ENCODE measurements at regions not wholly inside any gene's neighbourhood (a gene's known extent, or its start where the extent isn't known, plus 50 kb on each side); places are given as distances from the start of the nearest gene placed in this dataset.

- no peaks in the 10 kb centered on the region for H3K36me3 ChIP-seq (ENCODE audit: low read depth, low read length)
- no peaks in the 10 kb centered on the region for H3K79me2 ChIP-seq (ENCODE audit: low read length)
- BruUV-seq (replicated peaks) = no TSS peak
- H3K27me3 ChIP-seq (ENCODE audit: low read length) = no peaks in the 10 kb centered on the region
- no peaks in the 10 kb centered on the region for H3K9me3 ChIP-seq (ENCODE audit: low read length)
- CTCF ChIA-PET = no interaction called here
- H3F3A ChIP-seq (ENCODE audit: low read length, unreplicated experiment) = no peaks in the 10 kb centered on the region
- no peak overlapping the region for H3K9ac ChIP-seq (ENCODE audit: low read length)
- POLR2A ChIA-PET (ENCODE audit: unreplicated experiment) = no interaction called here
- no peak for DNase-seq
- intact Hi-C loops (cut with micrococcal nuclease) = no loop called here
- H4K20me1 ChIP-seq (ENCODE audit: low read length) = no peaks in the 10 kb centered on the region
- no peak for TF ChIP-seq EZH2phosphoT487 (IDR thresholded peaks at IDR 0.05; ENCODE audit: borderline replicate concordance, low read length)
- TF ChIP-seq, protein P1, sequence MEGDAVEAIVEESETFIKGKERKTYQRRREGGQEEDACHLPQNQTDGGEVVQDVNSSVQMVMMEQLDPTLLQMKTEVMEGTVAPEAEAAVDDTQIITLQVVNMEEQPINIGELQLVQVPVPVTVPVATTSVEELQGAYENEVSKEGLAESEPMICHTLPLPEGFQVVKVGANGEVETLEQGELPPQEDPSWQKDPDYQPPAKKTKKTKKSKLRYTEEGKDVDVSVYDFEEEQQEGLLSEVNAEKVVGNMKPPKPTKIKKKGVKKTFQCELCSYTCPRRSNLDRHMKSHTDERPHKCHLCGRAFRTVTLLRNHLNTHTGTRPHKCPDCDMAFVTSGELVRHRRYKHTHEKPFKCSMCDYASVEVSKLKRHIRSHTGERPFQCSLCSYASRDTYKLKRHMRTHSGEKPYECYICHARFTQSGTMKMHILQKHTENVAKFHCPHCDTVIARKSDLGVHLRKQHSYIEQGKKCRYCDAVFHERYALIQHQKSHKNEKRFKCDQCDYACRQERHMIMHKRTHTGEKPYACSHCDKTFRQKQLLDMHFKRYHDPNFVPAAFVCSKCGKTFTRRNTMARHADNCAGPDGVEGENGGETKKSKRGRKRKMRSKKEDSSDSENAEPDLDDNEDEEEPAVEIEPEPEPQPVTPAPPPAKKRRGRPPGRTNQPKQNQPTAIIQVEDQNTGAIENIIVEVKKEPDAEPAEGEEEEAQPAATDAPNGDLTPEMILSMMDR (conservative IDR thresholded peaks at IDR 0.05; ENCODE audit: low read depth, low read length) = no peak
- no peak for TF ChIP-seq EZH2 (IDR thresholded peaks at IDR 0.05; ENCODE audit: low read length, unreplicated experiment)
- no peak overlapping the region for H2AFZ ChIP-seq (ENCODE audit: low read length)
- no peaks in the 10 kb centered on the region for H3K9me2 ChIP-seq (replicated peaks; ENCODE audit: low read length)
- H3K27ac ChIP-seq (ENCODE audit: low read length) = no peak overlapping the region
- no peaks in the 10 kb centered on the region for H3K4me1 ChIP-seq (ENCODE audit: insufficient read depth, low read length)
- H3K4me2 ChIP-seq (ENCODE audit: low read length) = no peak overlapping the region
- H3K4me3 ChIP-seq (ENCODE audit: low read length) = no peak overlapping the region
- no peak for ATAC-seq
These were observed 174.4 kb upstream of the CMC1 start for GRCh38 chr3:28067014-28067413.

- Histone ChIP-seq H3K27ac (ENCODE audit: low read length) (no peak overlapping the region), H3K79me2 (ENCODE audit: low read length) (no peaks in the 10 kb centered on the region), H3K9me3 (ENCODE audit: low read length) (no peaks in the 10 kb centered on the region), H3K4me1 (ENCODE audit: insufficient read depth, low read length) (no peaks in the 10 kb centered on the region), H3K4me2 (ENCODE audit: low read length) (no peak overlapping the region), H3K9me2 (replicated peaks; ENCODE audit: low read length) (no peaks in the 10 kb centered on the region), H3K4me3 (ENCODE audit: low read length) (no peak overlapping the region), H3F3A (ENCODE audit: low read length, unreplicated experiment) (no peaks in the 10 kb centered on the region), H3K27me3 (ENCODE audit: low read length) (no peaks in the 10 kb centered on the region), H3K36me3 (ENCODE audit: low read depth, low read length) (no peaks in the 10 kb centered on the region), H3K9ac (ENCODE audit: low read length) (no peak overlapping the region), H4K20me1 (ENCODE audit: low read length) (no peaks in the 10 kb centered on the region), H2AFZ (ENCODE audit: low read length) (no peak overlapping the region)
- ChIA-PET POLR2A (ENCODE audit: unreplicated experiment) (no interaction called here), CTCF (no interaction called here)
- ATAC-seq (no peak), DNase-seq (no peak)
- TF ChIP-seq, protein P1 (conservative IDR thresholded peaks at IDR 0.05; ENCODE audit: low read depth, low read length) = no peak
- TF ChIP-seq EZH2 (IDR thresholded peaks at IDR 0.05; ENCODE audit: low read length, unreplicated experiment) (no peak), EZH2phosphoT487 (IDR thresholded peaks at IDR 0.05; ENCODE audit: borderline replicate concordance, low read length) (no peak)
- intact Hi-C loops (cut with micrococcal nuclease) = no loop called here
- no TSS peak for BruUV-seq (replicated peaks)
These were observed 173.1 kb upstream of the CMC1 start for GRCh38 chr3:28068342-28068741.

DNA sequence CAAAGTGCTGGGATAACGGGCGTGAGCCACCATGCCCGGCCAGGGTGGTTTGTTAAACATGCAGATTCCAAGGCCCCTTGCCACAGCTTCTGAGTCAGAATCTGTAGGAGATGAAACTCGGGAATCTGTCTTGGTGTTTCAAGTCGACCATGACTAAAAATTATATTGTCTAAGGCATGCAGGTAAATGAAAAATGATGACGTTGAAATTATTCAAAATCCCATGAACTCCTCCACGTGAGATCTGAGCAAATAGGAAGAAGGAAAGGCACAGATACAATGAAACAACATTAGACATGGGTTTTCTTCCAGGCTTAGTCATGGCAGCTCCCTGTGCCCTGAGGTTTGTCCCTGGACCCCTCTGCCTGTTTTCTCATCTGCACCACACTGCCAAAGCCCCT lies 172.0 kb upstream of the CMC1 start:
- TF ChIP-seq, protein P1 (conservative IDR thresholded peaks at IDR 0.05; ENCODE audit: low read depth, low read length) = no peak
- TF ChIP-seq EZH2 (IDR thresholded peaks at IDR 0.05; ENCODE audit: low read length, unreplicated experiment) (no peak), EZH2phosphoT487 (IDR thresholded peaks at IDR 0.05; ENCODE audit: borderline replicate concordance, low read length) (no peak)
- POLR2A ChIA-PET (ENCODE audit: unreplicated experiment) = no interaction called here
- no peaks in the 10 kb centered on the region for H3K9me3 ChIP-seq (ENCODE audit: low read length)
- H3K36me3 ChIP-seq (ENCODE audit: low read depth, low read length) = no peaks in the 10 kb centered on the region
- intact Hi-C loops (cut with micrococcal nuclease) = no loop called here
- no peak overlapping the region for H3K9ac ChIP-seq (ENCODE audit: low read length)
- CTCF ChIA-PET = no interaction called here
- H3K79me2 ChIP-seq (ENCODE audit: low read length) = no peaks in the 10 kb centered on the region
- H3K9me2 ChIP-seq (replicated peaks; ENCODE audit: low read length) = no peaks in the 10 kb centered on the region
- no peaks in the 10 kb centered on the region for H4K20me1 ChIP-seq (ENCODE audit: low read length)
- no peak overlapping the region for H3K4me2 ChIP-seq (ENCODE audit: low read length)
- H3K27ac ChIP-seq (ENCODE audit: low read length) = no peak overlapping the region
- H3K4me1 ChIP-seq (ENCODE audit: insufficient read depth, low read length) = no peaks in the 10 kb centered on the region
- no peak overlapping the region for H2AFZ ChIP-seq (ENCODE audit: low read length)
- ATAC-seq (no peak), DNase-seq (no peak)
- no peaks in the 10 kb centered on the region for H3K27me3 ChIP-seq (ENCODE audit: low read length)
- no peak overlapping the region for H3K4me3 ChIP-seq (ENCODE audit: low read length)
- no peaks in the 10 kb centered on the region for H3F3A ChIP-seq (ENCODE audit: low read length, unreplicated experiment)
- no TSS peak for BruUV-seq (replicated peaks)

Data from PC-3 (cell line).